Skeletal muscle tissue (tissue), 3 donors: ENCODE measurements at regions not wholly inside any gene's neighbourhood (a gene's known extent, or its start where the extent isn't known, plus 50 kb on each side); places are given as distances from the start of the nearest gene placed in this dataset.
"Not testable (repeated sequence)": the region's sequence is repeated elsewhere in the genome, so short reads cannot be mapped to it uniquely, and the experiment has no call there.

Experiments used
- H3K27ac ChIP-seq: one replicate; pipeline ENCODE4 v1.7.0; 2013; ENCODE audit warnings: mild to moderate bottlenecking, low read depth, low read length, inconsistent platforms
- H3K27me3 ChIP-seq, 3 donors: one replicate each; pipeline ENCODE4 v1.7.0; 2013; ENCODE audit warnings: low read length in 3 of 3; ENCODE audit not compliant: control insufficient read depth in 3 of 3, insufficient read depth in 3 of 3
- H3K36me3 ChIP-seq, 3 donors: one replicate each; pipeline ENCODE4 v1.7.0; 2013; ENCODE audit warnings: low read length in 3 of 3; ENCODE audit not compliant: control insufficient read depth in 3 of 3, insufficient read depth in 3 of 3
- H3K4me1 ChIP-seq, 3 donors: one replicate each; pipeline ENCODE4 v1.7.0; 2013; ENCODE audit warnings: low read length in 3 of 3, mild to moderate bottlenecking in 3 of 3; ENCODE audit not compliant: control insufficient read depth in 3 of 3, insufficient read depth in 3 of 3
- H3K4me3 ChIP-seq, 3 donors: one replicate each; pipeline ENCODE4 v1.7.0; 2013; ENCODE audit warnings: low read length in 3 of 3
- H3K9ac ChIP-seq, 3 donors: one replicate each; pipeline ENCODE4 v1.7.0; 2013; ENCODE audit warnings: low read length in 3 of 3, mild to moderate bottlenecking in 3 of 3, moderate library complexity in 2 of 3, low read depth in 1 of 3
- H3K9me3 ChIP-seq, 3 donors: one replicate each; pipeline ENCODE4 v1.7.0; 2013; ENCODE audit warnings: low read length in 3 of 3; ENCODE audit not compliant: control insufficient read depth in 3 of 3
- donor health status: Osteomylitis.

DNA sequence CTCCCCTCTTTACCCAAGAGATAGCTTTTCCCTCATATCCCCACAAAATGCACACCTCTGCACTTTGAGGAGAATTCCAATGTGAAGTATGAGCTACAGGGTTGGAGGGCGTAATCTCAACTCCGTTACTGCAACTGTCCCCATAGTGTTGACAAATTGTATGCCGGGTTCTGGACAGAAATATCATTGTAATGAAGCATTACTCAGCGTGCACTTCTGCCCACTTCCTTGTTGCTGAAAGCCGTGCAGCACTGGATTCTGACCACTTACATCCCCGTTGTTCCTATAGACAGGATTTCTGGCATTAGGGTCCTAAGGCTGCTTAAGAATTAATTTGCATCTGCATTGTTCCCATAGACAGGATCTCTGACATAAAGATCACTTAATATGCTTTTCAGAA, 205.6 kb downstream of the RHOU start:
- H3K9ac ChIP-seq, result no peak overlapping the region
- H3K9me3 ChIP-seq, result peaks cover 0 to 2% (median 0%) of the 10 kb centered on the region in 3 donors
- H3K4me1 ChIP-seq, result peaks cover 20 to 26% (median 20%) of the 10 kb centered on the region in 3 donors
- H3K36me3 ChIP-seq, result no peaks in the 10 kb centered on the region
- H3K27ac ChIP-seq, result no peak overlapping the region
- H3K4me3 ChIP-seq, result no peak overlapping the region
- H3K27me3 ChIP-seq, result no peaks in the 10 kb centered on the region

GRCh38 chr1:228941666-228942065, 206.4 kb downstream of the RHOU start:
- Histone ChIP-seq H3K4me3 (no peak overlapping the region), H3K4me1 (peaks cover 16 to 21% (median 20%) of the 10 kb centered on the region in 3 donors), H3K27me3 (no peaks in the 10 kb centered on the region), H3K36me3 (no peaks in the 10 kb centered on the region), H3K9ac (no peak overlapping the region), H3K27ac (no peak overlapping the region), H3K9me3 (peaks cover 0 to 2% (median 0%) of the 10 kb centered on the region in 3 donors)

- Histone ChIP-seq H3K4me1 (peaks cover 2 to 9% (median 5%) of the 10 kb centered on the region in 3 donors), H3K36me3 (no peaks in the 10 kb centered on the region), H3K27me3 (no peaks in the 10 kb centered on the region), H3K9ac (no peak overlapping the region), H3K4me3 (no peak overlapping the region), H3K9me3 (peaks cover 0 to 2% (median 0%) of the 10 kb centered on the region in 3 donors), H3K27ac (no peak overlapping the region)
These were observed 208.2 kb downstream of the RHOU start for GRCh38 chr1:228943436-228943835.

DNA sequence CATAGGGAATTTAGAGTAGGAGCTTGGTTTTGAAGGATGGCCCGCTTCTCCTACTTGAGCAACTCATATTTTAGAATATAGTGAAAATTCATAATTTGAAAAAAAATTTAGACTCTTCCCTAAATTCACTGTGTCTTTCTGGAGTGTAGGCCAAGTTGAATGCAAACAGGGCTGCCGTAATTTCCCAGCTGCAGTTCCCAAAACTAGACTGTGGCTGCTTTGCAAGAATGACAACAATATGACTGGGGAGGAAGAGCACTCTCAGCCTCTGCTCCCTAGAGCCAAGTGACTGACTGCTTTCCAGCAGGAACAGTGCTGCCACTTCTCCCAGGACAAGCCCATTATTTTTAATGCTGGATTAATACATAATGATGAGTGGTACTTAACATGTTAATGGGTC, 209.0 kb downstream of the RHOU start:
- H3K4me3 ChIP-seq, result no peak overlapping the region
- H3K9ac ChIP-seq, result no peak overlapping the region
- H3K36me3 ChIP-seq, result no peaks in the 10 kb centered on the region
- H3K27ac ChIP-seq, result no peak overlapping the region
- peaks cover 0 to 2% (median 0%) of the 10 kb centered on the region in 3 donors for H3K9me3 ChIP-seq
- H3K27me3 ChIP-seq, result no peaks in the 10 kb centered on the region
- H3K4me1 ChIP-seq, result peaks cover 0 to 2% (median 0%) of the 10 kb centered on the region in 3 donors

DNA sequence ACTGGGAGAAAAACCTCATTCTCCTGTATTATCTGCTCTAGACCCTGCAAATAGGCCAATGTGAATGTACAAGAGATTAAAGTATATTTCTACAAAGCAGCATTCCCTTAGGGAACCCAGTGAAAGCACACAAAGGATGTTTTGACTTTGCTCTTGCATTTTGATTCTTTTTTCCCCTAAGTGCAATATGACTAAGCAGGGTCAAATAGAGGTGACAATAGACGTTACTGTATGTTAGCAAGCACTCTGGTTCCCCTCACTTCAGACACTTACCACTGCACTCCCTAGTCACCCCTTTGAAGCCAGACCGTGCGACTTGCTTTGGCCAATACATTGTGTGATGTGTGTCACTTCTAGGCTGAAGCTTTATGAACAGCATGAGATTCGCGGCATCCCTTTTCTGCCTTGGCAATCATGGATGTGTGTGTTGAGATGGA, 209.7 kb downstream of the RHOU start:
- H3K9me3 ChIP-seq, result peaks cover 0 to 2% (median 0%) of the 10 kb centered on the region in 3 donors
- peaks cover 0 to 2% (median 0%) of the 10 kb centered on the region in 3 donors for H3K4me1 ChIP-seq
- H3K36me3 ChIP-seq, result no peaks in the 10 kb centered on the region
- no peak overlapping the region for H3K27ac ChIP-seq
- no peak overlapping the region for H3K4me3 ChIP-seq
- H3K9ac ChIP-seq, result no peak overlapping the region
- no peaks in the 10 kb centered on the region for H3K27me3 ChIP-seq

GRCh38 chr1:228945885-228946284, 210.6 kb downstream of the RHOU start:
- H3K9ac ChIP-seq, result no peak overlapping the region
- peaks cover 0 to 2% (median 0%) of the 10 kb centered on the region in 3 donors for H3K9me3 ChIP-seq
- H3K27ac ChIP-seq, result no peak overlapping the region
- no peaks in the 10 kb centered on the region for H3K27me3 ChIP-seq
- no peak overlapping the region for H3K4me3 ChIP-seq
- H3K36me3 ChIP-seq, result no peaks in the 10 kb centered on the region
- peaks cover 0 to 2% (median 0%) of the 10 kb centered on the region in 3 donors for H3K4me1 ChIP-seq

DNA sequence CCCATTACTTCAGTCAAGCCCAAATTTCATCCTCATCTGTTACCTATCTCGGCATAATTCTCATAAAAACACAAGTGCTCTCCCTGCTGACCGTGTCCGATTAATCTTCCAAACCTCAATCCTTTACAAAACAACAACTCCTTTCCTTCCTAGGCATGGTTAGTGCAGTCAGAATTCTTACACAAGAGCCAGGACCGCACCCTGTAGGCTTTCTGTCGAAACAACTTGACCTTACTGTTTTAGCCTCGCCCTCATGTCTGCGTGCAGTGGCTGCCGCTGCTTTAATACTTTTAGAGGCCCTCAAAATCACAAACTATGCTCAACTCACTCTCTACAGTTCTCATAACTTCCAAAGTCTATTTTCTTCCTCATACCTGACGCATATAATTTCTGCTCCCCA, 214.3 kb downstream of the RHOU start:
- not testable (repeated sequence) for H3K27me3 ChIP-seq, H3K36me3 ChIP-seq, H3K4me3 ChIP-seq, H3K9ac ChIP-seq, H3K4me1 ChIP-seq, H3K9me3 ChIP-seq, H3K27ac ChIP-seq

- Histone ChIP-seq H3K36me3 (no peaks in the 10 kb centered on the region), H3K9ac (no peak overlapping the region), H3K4me1 (peaks cover 11 to 14% (median 12%) of the 10 kb centered on the region in 3 donors), H3K9me3 (no peaks in the 10 kb centered on the region), H3K4me3 (no peak overlapping the region), H3K27me3 (no peaks in the 10 kb centered on the region), H3K27ac (no peak overlapping the region)
These were observed 217.9 kb downstream of the RHOU start for GRCh38 chr1:228953207-228953606.

DNA sequence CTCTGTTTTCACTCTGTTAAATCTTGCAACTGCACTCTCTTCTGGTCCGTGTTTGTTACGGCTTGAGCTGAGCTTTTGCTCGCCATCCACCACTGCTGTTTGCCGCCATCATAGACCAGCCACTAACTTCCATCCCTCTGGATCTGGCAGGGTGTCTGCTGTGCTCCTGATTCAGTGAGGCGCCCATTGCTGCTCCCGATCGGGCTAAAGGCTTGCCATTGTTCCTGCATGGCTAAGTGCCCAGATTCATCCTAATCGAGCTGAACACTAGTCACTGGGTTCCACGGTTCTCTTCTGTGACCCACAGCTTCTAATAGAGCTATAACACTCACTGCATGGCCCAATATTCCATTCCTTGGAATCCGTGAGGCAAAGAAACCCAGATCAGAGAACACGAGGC, 218.5 kb downstream of the RHOU start:
- H3K4me1 ChIP-seq, result peaks cover 13 to 14% (median 14%) of the 10 kb centered on the region in 3 donors
- H3K27me3 ChIP-seq, H3K4me3 ChIP-seq, H3K9me3 ChIP-seq, H3K36me3 ChIP-seq, H3K27ac ChIP-seq, H3K9ac ChIP-seq: not testable (repeated sequence)

GRCh38 chr1:228955691-228956090, 220.4 kb downstream of the RHOU start:
- peaks cover 13 to 14% (median 14%) of the 10 kb centered on the region in 3 donors for H3K4me1 ChIP-seq
- no peak overlapping the region for H3K9ac ChIP-seq
- H3K36me3 ChIP-seq, result no peaks in the 10 kb centered on the region
- H3K9me3 ChIP-seq, result no peaks in the 10 kb centered on the region
- no peaks in the 10 kb centered on the region for H3K27me3 ChIP-seq
- H3K27ac ChIP-seq, result no peak overlapping the region
- H3K4me3 ChIP-seq, result no peak overlapping the region
